GM12878 (cell line): ENCODE measurements at regions not wholly inside any gene's neighbourhood (a gene's known extent, or its start where the extent isn't known, plus 50 kb on each side); places are given as distances from the start of the nearest gene placed in this dataset.
"Not testable (repeated sequence)": the region's sequence is repeated elsewhere in the genome, so short reads cannot be mapped to it uniquely, and the experiment has no call there.

ENCODE experiments used
- ATAC-seq: fragments of 200-7000 bp; cut with Tn5 transposase; 3 replicates; pipeline ENCODE4 v1.9.1; 2020; ENCODE audit warnings: mild to moderate bottlenecking, moderate library complexity
- BruUV-seq: library from RNA; stranded (reverse); fragments of 400-500 nt; replicated peaks from 2 replicates; lab custom pipeline; 2021; lab: Mats Ljungman, UMichigan
- CTCF ChIA-PET: fragments of 300-600 bp; sonication (Branson Sonifier 250); formaldehyde crosslinking; extraction: SDS; loops from one replicate; lab custom pipeline; 2021; ENCODE audit warnings: inconsistent platforms; lab: Yijun Ruan, JAX
- POLR2A ChIA-PET: fragments of 350-600 bp; formaldehyde crosslinking; extraction: SDS; loops from one replicate; lab custom pipeline; 2021; ENCODE audit warnings: inconsistent platforms; lab: Charles Lee
- RAD21 ChIA-PET: fragments of 300-600 bp; sonication (Branson Sonifier 250); formaldehyde crosslinking; loops from one replicate; lab custom pipeline; 2023; ENCODE audit warnings: antibody characterized with exemption; ENCODE audit not compliant: unreplicated experiment; lab: Charles Lee
- SMC1A ChIA-PET: fragments of 300-600 bp; sonication (Branson Sonifier 250); formaldehyde crosslinking; loops from one replicate; lab custom pipeline; 2023; ENCODE audit not compliant: unreplicated experiment, uncharacterized antibody; lab: Charles Lee
- DNase-seq: peaks from one replicate; pipeline ENCODE4 v3.0.0-alpha.2; 2011; ENCODE audit warnings: low read depth, low spot score
- FAIRE-seq: peaks from 3 replicates; lab custom pipeline; 2011; peaks lifted over from hg19 to GRCh38; lab: Jason Lieb, UNC
- H2AFZ ChIP-seq: 2 replicates; pipeline ENCODE4 v1.6.0; 2011; ENCODE audit warnings: low read depth, low read length, control low read depth; ENCODE audit not compliant: control insufficient read depth
- H3K27ac ChIP-seq: 2 replicates; pipeline ENCODE4 v1.5.1; 2011; ENCODE audit warnings: control low read depth; ENCODE audit not compliant: control insufficient read depth, insufficient read depth
- H3K27me3 ChIP-seq, 2 experiments: replicated peaks in 1 of 2; 2 replicates each; pipeline versions ENCODE4 v1.6.0 to v1.6.1; 2011; ENCODE audit warnings: low read length in 1 of 2; ENCODE audit not compliant: control insufficient read depth in 2 of 2, insufficient read depth in 2 of 2
- H3K36me3 ChIP-seq, 2 experiments: 2 replicates each; pipeline ENCODE4 v1.5.1; 2011; ENCODE audit warnings: low read length in 1 of 2; ENCODE audit not compliant: control insufficient read depth in 2 of 2, insufficient read depth in 2 of 2
- H3K4me1 ChIP-seq: 2 replicates; pipeline ENCODE4 v1.6.1; 2011; ENCODE audit warnings: mild to moderate bottlenecking, low read length, moderate library complexity, mixed read lengths; ENCODE audit not compliant: control insufficient read depth, insufficient read depth
- H3K4me2 ChIP-seq: 2 replicates; pipeline ENCODE4 v1.6.0; 2011; ENCODE audit warnings: control low read depth; ENCODE audit not compliant: control insufficient read depth, insufficient read depth
- H3K4me3 ChIP-seq: fragments of 200-600 bp; sonication (generic); 2 replicates; pipeline ENCODE4 v1.5.1; 2016
- H3K79me2 ChIP-seq: 2 replicates; pipeline ENCODE4 v1.6.0; 2011; ENCODE audit warnings: low read length; ENCODE audit not compliant: control insufficient read depth, insufficient read depth
- H3K9ac ChIP-seq: 2 replicates; pipeline ENCODE4 v1.8.0; 2011; ENCODE audit warnings: low read length, control low read depth, mixed read lengths; ENCODE audit not compliant: control insufficient read depth, insufficient read depth
- H3K9me3 ChIP-seq: replicated peaks from 3 replicates; pipeline ENCODE4 v1.5.1; 2011; ENCODE audit warnings: mild to moderate bottlenecking, low read length; ENCODE audit not compliant: control insufficient read depth, insufficient read depth
- H4K20me1 ChIP-seq: 2 replicates; pipeline ENCODE4 v1.6.0; 2011; ENCODE audit not compliant: control insufficient read depth, insufficient read depth
- CBX5 ChIP-seq: sonication (generic); IDR thresholded peaks from 2 replicates; pipeline ENCODE4 v1.6.1; 2016; ENCODE audit warnings: low read depth, moderate library complexity, mild to moderate bottlenecking, inconsistent platforms
- FOS ChIP-seq: IDR thresholded peaks from 3 replicates; pipeline ENCODE4 v1.6.1; 2011; ENCODE audit warnings: borderline replicate concordance; ENCODE audit not compliant: insufficient read length; ENCODE audit errors: extremely low read depth
- NFYA ChIP-seq: IDR thresholded peaks from 2 replicates; pipeline ENCODE4 v1.6.1; 2011; ENCODE audit warnings: low read depth, mild to moderate bottlenecking, low read length, improper control_type of control experiment, borderline replicate concordance
- RCOR1 ChIP-seq: conservative IDR thresholded peaks from 2 replicates; pipeline ENCODE4 v1.6.1; 2012; ENCODE audit warnings: low read depth, low read length, improper control_type of control experiment
- SIN3A ChIP-seq: IDR thresholded peaks from 2 replicates; pipeline ENCODE4 v1.6.1; 2012; ENCODE audit warnings: low read depth, low read length, improper control_type of control experiment
- WGBS: methylation state at CpG from one replicate; pipeline ENCODE4 v1.1.6; 2016; ENCODE audit warnings: low lambda C conversion rate; ENCODE audit not compliant: insufficient replicate concordance, insufficient coverage; ENCODE audit errors: missing lambda C conversion rate; 5-methylcytosine and 5-hydroxymethylcytosine counted together
- in situ Hi-C: fragments of 300-500 bp; cut with MboI; formaldehyde crosslinking; loops from 9 replicates; pipeline ENCODE4 v1.14.3; 2018; ENCODE audit warnings: mixed read lengths
- intact Hi-C: fragments of 100-400 bp; cut with micrococcal nuclease; formaldehyde crosslinking; loops from one replicate; pipeline ENCODE4 v1.14.2; 2022; ENCODE audit not compliant: unreplicated experiment
- TF ChIP-seq, protein P1 (sequence below): IDR thresholded peaks from 2 replicates; pipeline ENCODE4 v1.6.1; 2011; ENCODE audit warnings: low read depth, low read length, improper control_type of control experiment, borderline replicate concordance
- TF ChIP-seq, protein P2 (sequence below): fragments of 450-650 bp; IDR thresholded peaks from 2 replicates; pipeline ENCODE4 v1.6.1; 2016; ENCODE audit warnings: mild to moderate bottlenecking
- TF ChIP-seq, protein P3 (sequence below): IDR thresholded peaks from 2 replicates; pipeline ENCODE4 v1.6.1; 2011; ENCODE audit warnings: mild to moderate bottlenecking, low read depth, low read length, moderate library complexity; ENCODE audit not compliant: insufficient replicate concordance

DNA sequence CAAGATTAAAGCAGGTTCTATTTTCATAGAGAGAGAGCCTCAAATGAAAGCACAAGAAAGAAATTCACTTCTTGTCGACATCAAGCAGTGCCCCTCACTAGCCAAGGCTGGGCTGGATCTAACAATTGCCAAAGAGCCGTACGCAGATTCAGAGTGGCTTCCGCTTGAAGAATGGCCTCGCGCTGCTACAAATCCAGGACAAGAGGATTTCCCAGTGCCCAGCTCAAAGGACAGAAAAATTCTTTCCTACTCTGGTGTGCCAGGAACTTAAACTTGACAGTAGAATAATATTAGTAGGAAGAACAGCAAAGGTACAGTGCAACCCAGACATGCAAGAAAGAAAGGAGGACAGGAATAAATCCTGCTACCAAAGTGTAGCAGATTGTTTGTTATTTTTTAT, 56.5 kb upstream of the PPARGC1A start (continued):
- TF ChIP-seq, protein P1, sequence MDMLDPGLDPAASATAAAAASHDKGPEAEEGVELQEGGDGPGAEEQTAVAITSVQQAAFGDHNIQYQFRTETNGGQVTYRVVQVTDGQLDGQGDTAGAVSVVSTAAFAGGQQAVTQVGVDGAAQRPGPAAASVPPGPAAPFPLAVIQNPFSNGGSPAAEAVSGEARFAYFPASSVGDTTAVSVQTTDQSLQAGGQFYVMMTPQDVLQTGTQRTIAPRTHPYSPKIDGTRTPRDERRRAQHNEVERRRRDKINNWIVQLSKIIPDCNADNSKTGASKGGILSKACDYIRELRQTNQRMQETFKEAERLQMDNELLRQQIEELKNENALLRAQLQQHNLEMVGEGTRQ: no peak
- TF ChIP-seq CBX5: no peak
- TF ChIP-seq RCOR1: no peak
- no peak for TF ChIP-seq SIN3A
- no peak for TF ChIP-seq NFYA

DNA sequence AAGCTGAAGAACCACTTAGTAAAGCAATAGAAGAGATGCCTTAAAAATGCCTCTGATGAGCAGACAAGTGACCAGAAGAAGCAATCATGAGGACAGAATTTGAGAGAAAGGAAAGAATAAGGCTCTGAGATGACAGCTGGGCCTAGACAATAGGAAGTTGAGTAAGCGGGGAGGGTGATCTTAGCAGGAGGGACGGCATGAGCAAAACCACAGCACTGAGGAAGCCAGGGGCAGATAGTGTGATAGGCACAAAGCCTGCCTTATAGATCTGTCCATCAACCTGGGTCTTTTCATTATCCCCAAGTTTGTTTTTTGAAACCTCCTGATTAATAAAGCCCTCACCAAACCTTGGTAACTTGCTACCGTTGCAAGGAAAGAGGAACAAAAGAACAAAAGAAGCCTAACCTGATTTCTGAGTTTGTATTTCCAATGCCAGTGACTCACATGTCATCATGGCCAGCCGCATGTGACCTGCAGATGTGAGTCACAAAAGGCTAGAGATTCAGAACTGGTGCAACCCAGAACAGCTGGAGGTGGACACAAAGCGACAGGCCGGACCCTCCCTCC, 55.7 kb upstream of the PPARGC1A start:
- H3K9ac ChIP-seq: no peak overlapping the region
- ChIA-PET SMC1A (no interaction called here), POLR2A (no interaction called here), RAD21 (no interaction called here), CTCF (no interaction called here)
- H3K27ac ChIP-seq: no peak overlapping the region
- FAIRE-seq (no peak), DNase-seq (no peak), ATAC-seq (no peak)
- 8% methylated on average over 6 of the region's 6 CpGs for WGBS
- H3K27me3 ChIP-seq: no peaks in the 10 kb centered on the region
- no peaks in the 10 kb centered on the region for H3K4me1 ChIP-seq
- H3K36me3 ChIP-seq: no peaks in the 10 kb centered on the region
- intact Hi-C loops: no loop called here
- H4K20me1 ChIP-seq: no peaks in the 10 kb centered on the region
- no peak overlapping the region for H3K4me3 ChIP-seq
- in situ Hi-C loops: no loop called here
- BruUV-seq: no TSS peak
- H3K9me3 ChIP-seq: no peaks in the 10 kb centered on the region
- no peaks in the 10 kb centered on the region for H3K79me2 ChIP-seq
- H2AFZ ChIP-seq: no peak overlapping the region
- TF ChIP-seq, protein P2, sequence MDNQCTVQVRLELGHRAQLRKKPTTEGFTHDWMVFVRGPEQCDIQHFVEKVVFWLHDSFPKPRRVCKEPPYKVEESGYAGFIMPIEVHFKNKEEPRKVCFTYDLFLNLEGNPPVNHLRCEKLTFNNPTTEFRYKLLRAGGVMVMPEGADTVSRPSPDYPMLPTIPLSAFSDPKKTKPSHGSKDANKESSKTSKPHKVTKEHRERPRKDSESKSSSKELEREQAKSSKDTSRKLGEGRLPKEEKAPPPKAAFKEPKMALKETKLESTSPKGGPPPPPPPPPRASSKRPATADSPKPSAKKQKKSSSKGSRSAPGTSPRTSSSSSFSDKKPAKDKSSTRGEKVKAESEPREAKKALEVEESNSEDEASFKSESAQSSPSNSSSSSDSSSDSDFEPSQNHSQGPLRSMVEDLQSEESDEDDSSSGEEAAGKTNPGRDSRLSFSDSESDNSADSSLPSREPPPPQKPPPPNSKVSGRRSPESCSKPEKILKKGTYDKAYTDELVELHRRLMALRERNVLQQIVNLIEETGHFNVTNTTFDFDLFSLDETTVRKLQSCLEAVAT: no peak
- TF ChIP-seq, protein P3, sequence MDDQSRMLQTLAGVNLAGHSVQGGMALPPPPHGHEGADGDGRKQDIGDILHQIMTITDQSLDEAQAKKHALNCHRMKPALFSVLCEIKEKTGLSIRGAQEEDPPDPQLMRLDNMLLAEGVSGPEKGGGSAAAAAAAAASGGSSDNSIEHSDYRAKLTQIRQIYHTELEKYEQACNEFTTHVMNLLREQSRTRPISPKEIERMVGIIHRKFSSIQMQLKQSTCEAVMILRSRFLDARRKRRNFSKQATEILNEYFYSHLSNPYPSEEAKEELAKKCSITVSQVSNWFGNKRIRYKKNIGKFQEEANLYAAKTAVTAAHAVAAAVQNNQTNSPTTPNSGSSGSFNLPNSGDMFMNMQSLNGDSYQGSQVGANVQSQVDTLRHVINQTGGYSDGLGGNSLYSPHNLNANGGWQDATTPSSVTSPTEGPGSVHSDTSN: no peak
- TF ChIP-seq FOS: no peak
- no peak overlapping the region for H3K4me2 ChIP-seq

DNA sequence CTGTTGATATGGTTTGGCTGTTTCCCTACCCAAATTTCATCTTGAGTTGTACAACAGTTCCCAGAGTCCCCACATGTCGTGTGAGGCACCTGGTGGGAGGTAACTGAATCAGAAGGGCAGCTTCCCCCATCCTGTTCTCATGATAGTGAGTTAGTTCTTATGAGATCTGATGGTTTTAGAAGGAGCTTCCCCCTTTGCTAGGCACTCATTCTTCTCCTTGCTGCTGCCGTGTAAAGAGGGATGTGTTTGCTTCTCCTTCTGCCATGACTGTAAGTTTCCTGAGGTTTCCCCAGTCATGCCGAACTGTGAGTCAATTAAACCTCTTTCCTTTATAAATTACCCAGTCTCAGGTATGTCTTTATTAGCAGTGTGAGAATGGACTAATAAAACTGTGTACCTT, 54.7 kb upstream of the PPARGC1A start:
- POLR2A ChIA-PET, CTCF ChIA-PET: not testable (repeated sequence)

More for the DNA sequence above, 54.7 kb upstream of the PPARGC1A start:
- ATAC-seq, H3K27ac ChIP-seq, DNase-seq, H4K20me1 ChIP-seq, H3K79me2 ChIP-seq, H2AFZ ChIP-seq, H3K36me3 ChIP-seq, H3K9me3 ChIP-seq, intact Hi-C loops, BruUV-seq, H3K9ac ChIP-seq, H3K27me3 ChIP-seq, RAD21 ChIA-PET, SMC1A ChIA-PET, H3K4me2 ChIP-seq, H3K4me1 ChIP-seq, H3K4me3 ChIP-seq, FAIRE-seq, in situ Hi-C loops: not testable (repeated sequence)
- WGBS: 3% methylated on average over 3 of the region's 3 CpGs
